ENCODE measurements at regions not wholly inside any gene's neighbourhood (a gene's known extent, or its start where the extent isn't known, plus 50 kb on each side); places are given as distances from the start of the nearest gene placed in this dataset.

DNA sequence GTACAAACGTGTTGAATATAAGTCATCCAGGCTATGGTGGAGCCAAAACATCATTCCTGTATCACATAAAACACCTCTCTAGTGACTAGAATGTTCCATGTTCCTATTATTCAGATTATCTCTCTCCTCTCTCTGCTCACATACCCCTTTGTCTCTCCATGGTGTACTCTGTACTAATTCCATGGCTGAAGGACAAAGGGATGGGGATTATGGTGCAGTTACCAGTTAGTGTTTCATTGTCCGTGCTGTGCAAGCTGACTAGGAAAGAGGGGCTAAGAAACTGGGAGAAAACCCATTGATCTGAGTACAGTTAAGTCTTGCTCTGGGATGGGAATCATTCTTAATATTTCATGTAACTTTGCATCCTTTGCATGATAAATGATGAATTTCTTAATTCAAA lies 397.4 kb upstream of the NOX3 start:
- no peaks in the 10 kb centered on the region for H3K27me3 ChIP-seq (ENCODE audit: insufficient read depth, low read length)
- RAD21 ChIA-PET (ENCODE audit: low non-redundant PET in 1 of 2, low total read pairs in 2 of 2, uncharacterized antibody in 2 of 2, unreplicated experiment in 2 of 2) = no interaction called here
- DNase-seq (ENCODE audit: low read depth, low spot score) = no peak
- no TSS peak for BruUV-seq (replicated peaks)
- no peaks in the 10 kb centered on the region for H4K20me1 ChIP-seq (ENCODE audit: insufficient read depth)
- no peak overlapping the region for H2AFZ ChIP-seq (ENCODE audit: low read depth, low read length, poor library complexity, severe bottlenecking)
- no peaks in the 10 kb centered on the region for H3K79me2 ChIP-seq (ENCODE audit: insufficient read depth, low read length)
- POLR2A ChIA-PET = no interaction called here
- no peak overlapping the region for H3K27ac ChIP-seq (ENCODE audit: low read depth, low read length)
- no peak overlapping the region for H3K4me2 ChIP-seq (ENCODE audit: low read length)
- no peaks in the 10 kb centered on the region for H3K9me3 ChIP-seq (ENCODE audit: control insufficient read depth in 1 of 2, insufficient read depth in 1 of 2, low read depth in 1 of 2, low read length in 2 of 2)
- H3K4me1 ChIP-seq (ENCODE audit: control insufficient read depth in 1 of 2, insufficient read depth in 2 of 2, low read length in 2 of 2) = peaks cover 12 to 21% of the 10 kb centered on the region in 2 experiments; a peak in 3 of 4 replicates
- no peak overlapping the region for H3K9ac ChIP-seq (ENCODE audit: low read length)
- CTCF ChIA-PET = no interaction called here
- TF ChIP-seq RAD21 (IDR thresholded peaks at IDR 0.05; ENCODE audit: low read depth) = no peak
- no peak for TF ChIP-seq SIN3A (IDR thresholded peaks at IDR 0.05; ENCODE audit: low read depth)
- TF ChIP-seq ELF1 (IDR thresholded peaks at IDR 0.05; ENCODE audit: borderline replicate concordance, low read depth) = no peak
- TF ChIP-seq SRF (IDR thresholded peaks at IDR 0.05; ENCODE audit: low read depth) = no peak
- no peak for TF ChIP-seq EGR1 (IDR thresholded peaks at IDR 0.05; ENCODE audit: low read depth)
- no peak for TF ChIP-seq MAX (IDR thresholded peaks at IDR 0.05)
- no peak for TF ChIP-seq POLR2A (IDR thresholded peaks at IDR 0.05; ENCODE audit: borderline replicate concordance, extremely low read depth, insufficient read depth, insufficient read length)
- TF ChIP-seq, protein P1, sequence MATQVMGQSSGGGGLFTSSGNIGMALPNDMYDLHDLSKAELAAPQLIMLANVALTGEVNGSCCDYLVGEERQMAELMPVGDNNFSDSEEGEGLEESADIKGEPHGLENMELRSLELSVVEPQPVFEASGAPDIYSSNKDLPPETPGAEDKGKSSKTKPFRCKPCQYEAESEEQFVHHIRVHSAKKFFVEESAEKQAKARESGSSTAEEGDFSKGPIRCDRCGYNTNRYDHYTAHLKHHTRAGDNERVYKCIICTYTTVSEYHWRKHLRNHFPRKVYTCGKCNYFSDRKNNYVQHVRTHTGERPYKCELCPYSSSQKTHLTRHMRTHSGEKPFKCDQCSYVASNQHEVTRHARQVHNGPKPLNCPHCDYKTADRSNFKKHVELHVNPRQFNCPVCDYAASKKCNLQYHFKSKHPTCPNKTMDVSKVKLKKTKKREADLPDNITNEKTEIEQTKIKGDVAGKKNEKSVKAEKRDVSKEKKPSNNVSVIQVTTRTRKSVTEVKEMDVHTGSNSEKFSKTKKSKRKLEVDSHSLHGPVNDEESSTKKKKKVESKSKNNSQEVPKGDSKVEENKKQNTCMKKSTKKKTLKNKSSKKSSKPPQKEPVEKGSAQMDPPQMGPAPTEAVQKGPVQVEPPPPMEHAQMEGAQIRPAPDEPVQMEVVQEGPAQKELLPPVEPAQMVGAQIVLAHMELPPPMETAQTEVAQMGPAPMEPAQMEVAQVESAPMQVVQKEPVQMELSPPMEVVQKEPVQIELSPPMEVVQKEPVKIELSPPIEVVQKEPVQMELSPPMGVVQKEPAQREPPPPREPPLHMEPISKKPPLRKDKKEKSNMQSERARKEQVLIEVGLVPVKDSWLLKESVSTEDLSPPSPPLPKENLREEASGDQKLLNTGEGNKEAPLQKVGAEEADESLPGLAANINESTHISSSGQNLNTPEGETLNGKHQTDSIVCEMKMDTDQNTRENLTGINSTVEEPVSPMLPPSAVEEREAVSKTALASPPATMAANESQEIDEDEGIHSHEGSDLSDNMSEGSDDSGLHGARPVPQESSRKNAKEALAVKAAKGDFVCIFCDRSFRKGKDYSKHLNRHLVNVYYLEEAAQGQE (IDR thresholded peaks at IDR 0.05; ENCODE audit: low read depth) = no peak
- TF ChIP-seq JUND (IDR thresholded peaks at IDR 0.05) = no peak
- TF ChIP-seq EZH2 (IDR thresholded peaks at IDR 0.05) = no peak
- no peak for TF ChIP-seq TCF7L2 (IDR thresholded peaks at IDR 0.05; ENCODE audit: borderline replicate concordance, extremely low read depth, insufficient read depth, insufficient read length)
- TF ChIP-seq ZNF274 (IDR thresholded peaks at IDR 0.05; ENCODE audit: low read depth, low read length) = no peak
- no peak for TF ChIP-seq ZFX (IDR thresholded peaks at IDR 0.05)
- no peak for TF ChIP-seq POLR2AphosphoS5 (IDR thresholded peaks at IDR 0.05; ENCODE audit: low read depth, low read length)
- no peak for TF ChIP-seq SP1 (IDR thresholded peaks at IDR 0.05; ENCODE audit: low read depth)
- TF ChIP-seq CBX3 (IDR thresholded peaks at IDR 0.05; ENCODE audit: low read depth) = no peak
- no peak for TF ChIP-seq YY1 (IDR thresholded peaks at IDR 0.05; ENCODE audit: extremely low read depth, insufficient replicate concordance, low read depth, low read length)
- no peak for ATAC-seq
- no peaks in the 10 kb centered on the region for H3K9me2 ChIP-seq (ENCODE audit: insufficient read depth)
- intact Hi-C loops (cut with micrococcal nuclease) = no loop called here
- H3K4me3 ChIP-seq (replicated peaks in 1 of 2; ENCODE audit: low read depth in 1 of 2, low read length in 2 of 2) = no peak overlapping the region
- no peaks in the 10 kb centered on the region for H3K36me3 ChIP-seq (ENCODE audit: control insufficient read depth in 1 of 2, insufficient read depth in 2 of 2, low read length in 2 of 2)
